ENCODE measurements at regions not wholly inside any gene's neighbourhood (a gene's known extent, or its start where the extent isn't known, plus 50 kb on each side); places are given as distances from the start of the nearest gene placed in this dataset.

DNA sequence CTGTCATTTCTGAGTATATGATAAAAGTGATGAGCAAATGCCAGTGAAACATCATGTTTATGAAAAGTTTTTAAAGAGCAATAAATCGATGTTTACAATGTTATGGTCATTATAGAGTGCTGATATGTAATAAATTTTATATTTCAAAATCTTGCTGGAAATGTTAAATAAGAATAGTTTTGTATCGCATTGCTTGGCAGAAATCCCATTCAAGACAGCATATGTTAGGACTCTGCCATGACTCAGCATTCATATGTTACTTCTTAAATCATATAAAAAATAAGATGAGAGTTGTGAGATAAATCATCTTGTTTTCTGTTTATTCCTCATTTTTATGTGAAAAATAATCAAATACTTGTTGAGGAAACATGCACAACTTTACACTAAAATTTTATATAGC is 949.9 kb upstream of the NRXN1 start:
- no peaks in the 10 kb centered on the region for H3K9me3 Mint-ChIP-seq
- Histone ChIP-seq H2AFZ (no peak overlapping the region), H3K27me3 (ENCODE audit: insufficient read depth) (no peaks in the 10 kb centered on the region), H3K4me2 (no peak overlapping the region), H3K27ac (ENCODE audit: low read depth) (no peak overlapping the region), H4K20me1 (replicated peaks; ENCODE audit: insufficient read depth) (no peaks in the 10 kb centered on the region), H3F3A (replicated peaks; ENCODE audit: low read depth) (no peaks in the 10 kb centered on the region), H3K36me3 (ENCODE audit: insufficient read depth) (no peaks in the 10 kb centered on the region), H3K4me1 (ENCODE audit: insufficient read depth) (no peaks in the 10 kb centered on the region; the same call in 1 of the 2 replicates), H3K79me2 (replicated peaks; ENCODE audit: insufficient read depth) (no peaks in the 10 kb centered on the region), H3K9me2 (ENCODE audit: insufficient read depth) (no peaks in the 10 kb centered on the region), H3K4me3 (no peak overlapping the region)
- peaks cover 2% of the 10 kb centered on the region for H3K27me3 Mint-ChIP-seq (ENCODE audit: insufficient read depth, low read depth, poor library complexity)
- H3K4me1 Mint-ChIP-seq: peaks cover 4% of the 10 kb centered on the region; the same call in 2 of the 3 replicates
- DNase-seq (ENCODE audit: low spot score): no peak
- no peak for ATAC-seq
- TF ChIP-seq ZNF114 (CRISPR knock-in tag; IDR thresholded peaks at IDR 0.05) (no peak), JUNB (IDR thresholded peaks at IDR 0.05; ENCODE audit: unreplicated experiment) (no peak), REST (IDR thresholded peaks at IDR 0.05; ENCODE audit: unreplicated experiment) (no peak), CREB1 (CRISPR knock-in tag; IDR thresholded peaks at IDR 0.05; ENCODE audit: low read depth) (no peak), EZH2 (IDR thresholded peaks at IDR 0.05; ENCODE audit: low read depth, unreplicated experiment) (no peak), POLR2AphosphoS5 (IDR thresholded peaks at IDR 0.05; ENCODE audit: low read depth) (no peak), ZNF462 (CRISPR knock-in tag; IDR thresholded peaks at IDR 0.05) (no peak), STAT1 (IDR thresholded peaks at IDR 0.05; ENCODE audit: unreplicated experiment) (no peak), EZH2phosphoT487 (IDR thresholded peaks at IDR 0.05; ENCODE audit: unreplicated experiment) (no peak), NANOG (IDR thresholded peaks at IDR 0.05; ENCODE audit: borderline replicate concordance) (no peak), ZNF331 (CRISPR knock-in tag; IDR thresholded peaks at IDR 0.05; ENCODE audit: low read depth) (no peak)
- TF ChIP-seq, protein P1, sequence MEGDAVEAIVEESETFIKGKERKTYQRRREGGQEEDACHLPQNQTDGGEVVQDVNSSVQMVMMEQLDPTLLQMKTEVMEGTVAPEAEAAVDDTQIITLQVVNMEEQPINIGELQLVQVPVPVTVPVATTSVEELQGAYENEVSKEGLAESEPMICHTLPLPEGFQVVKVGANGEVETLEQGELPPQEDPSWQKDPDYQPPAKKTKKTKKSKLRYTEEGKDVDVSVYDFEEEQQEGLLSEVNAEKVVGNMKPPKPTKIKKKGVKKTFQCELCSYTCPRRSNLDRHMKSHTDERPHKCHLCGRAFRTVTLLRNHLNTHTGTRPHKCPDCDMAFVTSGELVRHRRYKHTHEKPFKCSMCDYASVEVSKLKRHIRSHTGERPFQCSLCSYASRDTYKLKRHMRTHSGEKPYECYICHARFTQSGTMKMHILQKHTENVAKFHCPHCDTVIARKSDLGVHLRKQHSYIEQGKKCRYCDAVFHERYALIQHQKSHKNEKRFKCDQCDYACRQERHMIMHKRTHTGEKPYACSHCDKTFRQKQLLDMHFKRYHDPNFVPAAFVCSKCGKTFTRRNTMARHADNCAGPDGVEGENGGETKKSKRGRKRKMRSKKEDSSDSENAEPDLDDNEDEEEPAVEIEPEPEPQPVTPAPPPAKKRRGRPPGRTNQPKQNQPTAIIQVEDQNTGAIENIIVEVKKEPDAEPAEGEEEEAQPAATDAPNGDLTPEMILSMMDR (conservative IDR thresholded peaks at IDR 0.05; ENCODE audit: low read depth in 2 of 2): no peak
- TF ChIP-seq, protein P2, sequence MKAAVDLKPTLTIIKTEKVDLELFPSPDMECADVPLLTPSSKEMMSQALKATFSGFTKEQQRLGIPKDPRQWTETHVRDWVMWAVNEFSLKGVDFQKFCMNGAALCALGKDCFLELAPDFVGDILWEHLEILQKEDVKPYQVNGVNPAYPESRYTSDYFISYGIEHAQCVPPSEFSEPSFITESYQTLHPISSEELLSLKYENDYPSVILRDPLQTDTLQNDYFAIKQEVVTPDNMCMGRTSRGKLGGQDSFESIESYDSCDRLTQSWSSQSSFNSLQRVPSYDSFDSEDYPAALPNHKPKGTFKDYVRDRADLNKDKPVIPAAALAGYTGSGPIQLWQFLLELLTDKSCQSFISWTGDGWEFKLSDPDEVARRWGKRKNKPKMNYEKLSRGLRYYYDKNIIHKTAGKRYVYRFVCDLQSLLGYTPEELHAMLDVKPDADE (IDR thresholded peaks at IDR 0.05): no peak
- no peaks in the 10 kb centered on the region for H3K36me3 Mint-ChIP-seq (ENCODE audit: low read depth)
- no peak overlapping the region; the same call in 1 of the 2 replicates for H3K27ac Mint-ChIP-seq
- no peak overlapping the region for H3K4me3 Mint-ChIP-seq

All from GM23338 (cell line).